Heart right ventricle (tissue), 16 donors: ENCODE measurements at regions not wholly inside any gene's neighbourhood (a gene's known extent, or its start where the extent isn't known, plus 50 kb on each side); places are given as distances from the start of the nearest gene placed in this dataset.

ENCODE experiments used
- ATAC-seq, 8 donors: fragments of 200-7000 bp; cut with Tn5 transposase; one replicate each; pipeline ENCODE4 v1.9.1; 2020; ENCODE audit warnings: mild to moderate bottlenecking in 8 of 8, moderate library complexity in 8 of 8, moderate number of reproducible peaks in 1 of 8
- DNase-seq, 2 donors: peaks; one replicate each; pipeline ENCODE4 v3.0.0-alpha.2; 2020
- H3K27ac ChIP-seq, 10 donors: fragments of 200-600 bp; sonication (generic) in 2 of 10; one replicate each; pipeline versions ENCODE4 v1.5.0 to v1.8.0; 2020 to 2022; ENCODE audit warnings: mild to moderate bottlenecking in 3 of 10
- H3K27me3 ChIP-seq, 7 donors: fragments of 200-600 bp; one replicate each; pipeline ENCODE4 v1.8.0; 2021 to 2022; ENCODE audit warnings: mild to moderate bottlenecking in 2 of 7
- H3K36me3 ChIP-seq, 9 donors: fragments of 200-600 bp; sonication (generic) in 1 of 9; one replicate each; pipeline versions ENCODE4 v1.5.0 to v1.8.0; 2020 to 2022; ENCODE audit warnings: mild to moderate bottlenecking in 2 of 9
- H3K4me1 ChIP-seq, 9 donors: fragments of 200-600 bp; sonication (generic) in 1 of 9; one replicate each; pipeline versions ENCODE4 v1.5.0 to v1.8.0; 2020 to 2022; ENCODE audit warnings: mild to moderate bottlenecking in 4 of 9
- H3K4me3 ChIP-seq, 10 donors: fragments of 200-600 bp; sonication (generic) in 2 of 10; one replicate each; pipeline versions ENCODE4 v1.5.0 to v1.8.0; 2020 to 2022; ENCODE audit warnings: mild to moderate bottlenecking in 7 of 10, moderate library complexity in 2 of 10
- H3K9me3 ChIP-seq, 11 donors: fragments of 200-600 bp in 10 of 11; sonication (generic) in 2 of 11; one replicate each; pipeline versions ENCODE4 v1.5.0 to v1.8.0; 2013 to 2022; ENCODE audit warnings: mild to moderate bottlenecking in 2 of 11, control low read depth in 1 of 11, moderate library complexity in 1 of 11
- CTCF ChIP-seq, 9 donors: fragments of 200-600 bp; sonication (generic) in 2 of 9; IDR thresholded peaks; one replicate each; pipeline versions ENCODE4 v1.5.0 to v1.8.0; 2021 to 2022; ENCODE audit warnings: antibody characterized with exemption in 9 of 9, mild to moderate bottlenecking in 5 of 9, moderate library complexity in 1 of 9
- WGBS, 2 donors: extraction: QIAGEN DNeasy Blood & Tissue Kit; methylation state at CpG; one replicate each; pipeline ENCODE4 v1.1.7; 2013; ENCODE audit warnings: inconsistent platforms in 1 of 2; 5-methylcytosine and 5-hydroxymethylcytosine counted together
- intact Hi-C, 10 donors: fragments of 100-400 bp; cut with DNase I; formaldehyde crosslinking; loops; one replicate each; pipeline versions ENCODE4 v1.11.1 to v1.14.2; 2022
- donor health status: Arrhythmogenic right ventricular cardiomyopathy.
- donor health status: ischemic (EF 13 %, LVEDD 7.1; RV severe dilation, severe dysfunction).
- donor health status: healthy with polysubstance abuse.
- donor health status: DM: no; HTN: yes; CAD: no.
- donor health status: DM: no; HTN: no; CAD: no.
- donor health status: ischemic (EF 25% LVEDD 6.9; RV normal size, moderate dysfunction).
- donor health status: ischemic (EF 25% LVEDD 5.7; RV mildly dilated, moderate dysfunction).
- donor health status: healthy.
- donor health status: DM: yes; HTN: yes; CAD: no.
- donor health status: Ischemic cardiomyopathy.
- donor health status: ischemic (EF 35%, LVEDD 5.7; RV mildly dilated, moderate dysfunction).
- donor health status: nonischemic (EF 11% LVEDD 7.7; RV severe dilation, severe dysfunction).
- donor health status: DM: yes; HTN: yes; CAD: no.
- donor health status: PGD.
- donor health status: ischemic (EF 29% LVEDD 5.4; RV normal size, mild dysfunction).
- donor health status: nonischemic (EF 23%, LVEDD 6.1; RV moderate dilation, normal function).

- Histone ChIP-seq H3K36me3 (no peaks in the 10 kb centered on the region), H3K4me1 (no peaks in the 10 kb centered on the region), H3K27ac (no peak overlapping the region), H3K4me3 (no peak overlapping the region), H3K27me3 (no peaks in the 10 kb centered on the region), H3K9me3 (no peaks in the 10 kb centered on the region)
- ATAC-seq: no peak
- intact Hi-C loops: loop anchor here in 1 of 10 donors (10.0 kb wide), 1 partner anchor 1039 kb away; no protein-coding TSS in a partner anchor
- no peak for TF ChIP-seq CTCF (IDR thresholded peaks at IDR 0.05)
- WGBS, 2 donors: 94% methylated on average over 2 of the region's 2 CpGs
- DNase-seq: no peak
Measured at GRCh38 chr13:58963321-58963720, 1200.4 kb downstream of the DIAPH3 start.

GRCh38 chr13:58964048-58964447 is 1199.7 kb downstream of the DIAPH3 start:
- no peak overlapping the region for H3K27ac ChIP-seq
- H3K36me3 ChIP-seq: no peaks in the 10 kb centered on the region
- no peaks in the 10 kb centered on the region for H3K4me1 ChIP-seq
- WGBS, 2 donors: 93% methylated on average over 3 of the region's 3 CpGs
- DNase-seq (no peak), ATAC-seq (no peak)
- H3K4me3 ChIP-seq: no peak overlapping the region
- intact Hi-C loops: loop anchor here in 1 of 10 donors (10.0 kb wide), 1 partner anchor 1039 kb away; no protein-coding TSS in a partner anchor
- H3K9me3 ChIP-seq: peaks cover 0 to 3% (median 0%) of the 10 kb centered on the region in 11 donors
- no peak for TF ChIP-seq CTCF (IDR thresholded peaks at IDR 0.05)
- H3K27me3 ChIP-seq: no peaks in the 10 kb centered on the region

- 98% methylated on average over 6 of the region's 6 CpGs for WGBS, 2 donors
- Histone ChIP-seq H3K4me1 (no peaks in the 10 kb centered on the region), H3K4me3 (no peak overlapping the region), H3K36me3 (no peaks in the 10 kb centered on the region), H3K27ac (no peak overlapping the region), H3K9me3 (peaks cover 0 to 4% (median 0%) of the 10 kb centered on the region in 11 donors), H3K27me3 (no peaks in the 10 kb centered on the region)
- intact Hi-C loops: no loop called here
- ATAC-seq: no peak
- no peak for DNase-seq
- no peak for TF ChIP-seq CTCF (IDR thresholded peaks at IDR 0.05)
Measured at GRCh38 chr13:58977085-58977484, 1186.6 kb downstream of the DIAPH3 start.

- Histone ChIP-seq H3K27me3 (no peaks in the 10 kb centered on the region), H3K27ac (no peak overlapping the region), H3K4me1 (no peaks in the 10 kb centered on the region), H3K4me3 (no peak overlapping the region), H3K36me3 (no peaks in the 10 kb centered on the region), H3K9me3 (peaks cover 0 to 17% (median 0%) of the 10 kb centered on the region in 11 donors)
- DNase-seq: no peak
- ATAC-seq: no peak
- TF ChIP-seq CTCF (IDR thresholded peaks at IDR 0.05): no peak
- intact Hi-C loops: no loop called here
- WGBS, 2 donors: 73 to 88% methylated on average over 1 of the region's 1 CpG
Measured at GRCh38 chr13:58978331-58978730, 1185.4 kb downstream of the DIAPH3 start.
